ENCODE measurements at regions not wholly inside any gene's neighbourhood (a gene's known extent, or its start where the extent isn't known, plus 50 kb on each side); places are given as distances from the start of the nearest gene placed in this dataset.

DNA sequence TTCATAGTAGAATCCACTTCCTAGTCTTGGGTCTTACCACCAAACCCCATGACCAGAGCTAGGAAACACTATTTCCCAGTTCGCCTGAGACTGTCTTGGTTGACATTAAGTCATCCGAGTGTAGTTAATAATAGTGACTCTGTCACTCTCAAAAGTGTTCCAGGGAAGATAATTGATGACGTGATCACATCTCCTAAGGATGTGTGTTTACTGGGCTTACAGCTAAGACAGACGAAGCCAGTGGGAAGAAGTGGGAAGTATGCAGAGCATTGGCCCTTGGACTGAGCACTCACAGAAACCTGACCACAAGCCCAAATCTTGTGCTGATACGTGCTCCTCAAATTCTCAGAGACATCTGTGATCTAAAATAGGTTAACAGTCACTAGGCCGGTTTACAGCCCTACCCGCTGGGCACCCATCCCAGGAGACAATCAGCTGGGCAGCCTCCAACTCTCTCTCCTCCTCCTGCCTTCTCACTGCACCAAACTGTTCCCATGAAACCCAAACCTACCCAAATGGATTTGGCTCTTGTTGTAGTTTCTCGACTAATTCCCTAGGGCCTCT, 316.6 kb downstream of the TLE1 start (continued):
- TF ChIP-seq, protein P1, sequence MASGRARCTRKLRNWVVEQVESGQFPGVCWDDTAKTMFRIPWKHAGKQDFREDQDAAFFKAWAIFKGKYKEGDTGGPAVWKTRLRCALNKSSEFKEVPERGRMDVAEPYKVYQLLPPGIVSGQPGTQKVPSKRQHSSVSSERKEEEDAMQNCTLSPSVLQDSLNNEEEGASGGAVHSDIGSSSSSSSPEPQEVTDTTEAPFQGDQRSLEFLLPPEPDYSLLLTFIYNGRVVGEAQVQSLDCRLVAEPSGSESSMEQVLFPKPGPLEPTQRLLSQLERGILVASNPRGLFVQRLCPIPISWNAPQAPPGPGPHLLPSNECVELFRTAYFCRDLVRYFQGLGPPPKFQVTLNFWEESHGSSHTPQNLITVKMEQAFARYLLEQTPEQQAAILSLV (tag; IDR thresholded peaks at IDR 0.05), result no peak
- TF ChIP-seq ZBTB1 (CRISPR knock-in tag; IDR thresholded peaks at IDR 0.05; ENCODE audit: borderline replicate concordance, low read depth) (no peak), ZNF830 (CRISPR knock-in tag; IDR thresholded peaks at IDR 0.05) (no peak), ZBTB7A (IDR thresholded peaks at IDR 0.05; ENCODE audit: borderline replicate concordance, control insufficient read depth, low read depth, low read length) (no peak), RBM25 (IDR thresholded peaks at IDR 0.05; ENCODE audit: low read depth, low read length, severe bottlenecking) (no peak), MECOM (CRISPR knock-in tag; IDR thresholded peaks at IDR 0.05) (no peak)
- TF ChIP-seq, protein P2, sequence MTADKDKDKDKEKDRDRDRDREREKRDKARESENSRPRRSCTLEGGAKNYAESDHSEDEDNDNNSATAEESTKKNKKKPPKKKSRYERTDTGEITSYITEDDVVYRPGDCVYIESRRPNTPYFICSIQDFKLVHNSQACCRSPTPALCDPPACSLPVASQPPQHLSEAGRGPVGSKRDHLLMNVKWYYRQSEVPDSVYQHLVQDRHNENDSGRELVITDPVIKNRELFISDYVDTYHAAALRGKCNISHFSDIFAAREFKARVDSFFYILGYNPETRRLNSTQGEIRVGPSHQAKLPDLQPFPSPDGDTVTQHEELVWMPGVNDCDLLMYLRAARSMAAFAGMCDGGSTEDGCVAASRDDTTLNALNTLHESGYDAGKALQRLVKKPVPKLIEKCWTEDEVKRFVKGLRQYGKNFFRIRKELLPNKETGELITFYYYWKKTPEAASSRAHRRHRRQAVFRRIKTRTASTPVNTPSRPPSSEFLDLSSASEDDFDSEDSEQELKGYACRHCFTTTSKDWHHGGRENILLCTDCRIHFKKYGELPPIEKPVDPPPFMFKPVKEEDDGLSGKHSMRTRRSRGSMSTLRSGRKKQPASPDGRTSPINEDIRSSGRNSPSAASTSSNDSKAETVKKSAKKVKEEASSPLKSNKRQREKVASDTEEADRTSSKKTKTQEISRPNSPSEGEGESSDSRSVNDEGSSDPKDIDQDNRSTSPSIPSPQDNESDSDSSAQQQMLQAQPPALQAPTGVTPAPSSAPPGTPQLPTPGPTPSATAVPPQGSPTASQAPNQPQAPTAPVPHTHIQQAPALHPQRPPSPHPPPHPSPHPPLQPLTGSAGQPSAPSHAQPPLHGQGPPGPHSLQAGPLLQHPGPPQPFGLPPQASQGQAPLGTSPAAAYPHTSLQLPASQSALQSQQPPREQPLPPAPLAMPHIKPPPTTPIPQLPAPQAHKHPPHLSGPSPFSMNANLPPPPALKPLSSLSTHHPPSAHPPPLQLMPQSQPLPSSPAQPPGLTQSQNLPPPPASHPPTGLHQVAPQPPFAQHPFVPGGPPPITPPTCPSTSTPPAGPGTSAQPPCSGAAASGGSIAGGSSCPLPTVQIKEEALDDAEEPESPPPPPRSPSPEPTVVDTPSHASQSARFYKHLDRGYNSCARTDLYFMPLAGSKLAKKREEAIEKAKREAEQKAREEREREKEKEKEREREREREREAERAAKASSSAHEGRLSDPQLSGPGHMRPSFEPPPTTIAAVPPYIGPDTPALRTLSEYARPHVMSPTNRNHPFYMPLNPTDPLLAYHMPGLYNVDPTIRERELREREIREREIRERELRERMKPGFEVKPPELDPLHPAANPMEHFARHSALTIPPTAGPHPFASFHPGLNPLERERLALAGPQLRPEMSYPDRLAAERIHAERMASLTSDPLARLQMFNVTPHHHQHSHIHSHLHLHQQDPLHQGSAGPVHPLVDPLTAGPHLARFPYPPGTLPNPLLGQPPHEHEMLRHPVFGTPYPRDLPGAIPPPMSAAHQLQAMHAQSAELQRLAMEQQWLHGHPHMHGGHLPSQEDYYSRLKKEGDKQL (CRISPR knock-in tag; IDR thresholded peaks at IDR 0.05; ENCODE audit: borderline replicate concordance), result no peak
